BLaER1 (cell line): ENCODE measurements at regions not wholly inside any gene's neighbourhood (a gene's known extent, or its start where the extent isn't known, plus 50 kb on each side); places are given as distances from the start of the nearest gene placed in this dataset.

Experiments used
- H3K27ac ChIP-seq: shearing (Covaris generic); formaldehyde crosslinking; 2 replicates; pipeline ENCODE4 v1.8.1; 2022
- H3K27me3 ChIP-seq: shearing (Covaris generic); formaldehyde crosslinking; 2 replicates; pipeline ENCODE4 v1.8.1; 2022
- H3K36me3 ChIP-seq: shearing (Covaris generic); formaldehyde crosslinking; 2 replicates; pipeline ENCODE4 v1.8.1; 2022
- H3K4me1 ChIP-seq: shearing (Covaris generic); formaldehyde crosslinking; 2 replicates; pipeline ENCODE4 v1.8.1; 2022
- H3K4me2 ChIP-seq: shearing (Covaris generic); formaldehyde crosslinking; 2 replicates; pipeline ENCODE4 v1.8.1; 2022
- H3K4me3 ChIP-seq: shearing (Covaris generic); formaldehyde crosslinking; 2 replicates; pipeline ENCODE4 v1.8.1; 2022
- H3K9ac ChIP-seq: shearing (Covaris generic); formaldehyde crosslinking; 2 replicates; pipeline ENCODE4 v1.8.1; 2022
- H3K9me3 ChIP-seq: shearing (Covaris generic); formaldehyde crosslinking; 2 replicates; pipeline ENCODE4 v1.8.1; 2022
- H4K20me1 ChIP-seq: shearing (Covaris generic); formaldehyde crosslinking; 2 replicates; pipeline ENCODE4 v1.8.1; 2022
- Cebpa-rat ChIP-seq: shearing (Covaris generic); IDR thresholded peaks from 2 replicates; pipeline ENCODE4 v1.8.1; 2022

DNA sequence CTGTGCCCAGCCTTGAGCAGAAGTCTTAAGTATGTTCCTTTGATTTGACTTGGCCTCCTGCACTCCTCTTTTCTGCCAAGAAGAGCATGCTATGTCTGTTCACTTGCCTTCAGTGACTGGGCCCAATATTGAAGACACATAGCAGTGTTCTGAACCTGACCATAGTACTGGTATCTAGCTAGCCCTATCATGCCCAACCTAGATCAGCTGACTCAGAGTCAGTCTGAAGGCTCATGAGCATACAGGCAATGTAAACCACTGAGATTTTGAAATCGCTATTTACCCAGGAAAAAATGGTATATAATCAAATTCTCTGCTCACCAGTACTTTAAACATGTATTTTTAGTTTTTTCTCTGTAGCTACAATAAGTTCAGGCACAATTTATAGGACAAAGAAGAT, 129.4 kb downstream of the TANC2 start:
- Histone ChIP-seq H3K27ac (no peak overlapping the region), H3K4me1 (0 out of 2 replicates have a peak, but pooled peaks cover 5% of the 10 kb centered on the region)
- no peak for TF ChIP-seq Cebpa-rat

GRCh38 chr17:63095879-63096278, 129.8 kb downstream of the TANC2 start:
- no peaks in the 10 kb centered on the region; the same call in 1 of the 2 replicates for H3K9me3 ChIP-seq
- TF ChIP-seq Cebpa-rat = no peak
- H3K4me2 ChIP-seq = no peak overlapping the region
- no peaks in the 10 kb centered on the region for H3K27me3 ChIP-seq
- H4K20me1 ChIP-seq = no peaks in the 10 kb centered on the region
- 0 out of 2 replicates have a peak, but pooled peaks cover 5% of the 10 kb centered on the region for H3K4me1 ChIP-seq
- no peak overlapping the region for H3K4me3 ChIP-seq
- no peak overlapping the region for H3K9ac ChIP-seq
- H3K36me3 ChIP-seq = no peaks in the 10 kb centered on the region
- H3K27ac ChIP-seq = no peak overlapping the region

More for the DNA sequence above, 129.4 kb downstream of the TANC2 start:
- Histone ChIP-seq H3K9ac (no peak overlapping the region), H3K4me3 (no peak overlapping the region), H3K4me2 (no peak overlapping the region), H3K36me3 (no peaks in the 10 kb centered on the region), H4K20me1 (no peaks in the 10 kb centered on the region), H3K9me3 (no peaks in the 10 kb centered on the region; the same call in 1 of the 2 replicates), H3K27me3 (no peaks in the 10 kb centered on the region)

DNA sequence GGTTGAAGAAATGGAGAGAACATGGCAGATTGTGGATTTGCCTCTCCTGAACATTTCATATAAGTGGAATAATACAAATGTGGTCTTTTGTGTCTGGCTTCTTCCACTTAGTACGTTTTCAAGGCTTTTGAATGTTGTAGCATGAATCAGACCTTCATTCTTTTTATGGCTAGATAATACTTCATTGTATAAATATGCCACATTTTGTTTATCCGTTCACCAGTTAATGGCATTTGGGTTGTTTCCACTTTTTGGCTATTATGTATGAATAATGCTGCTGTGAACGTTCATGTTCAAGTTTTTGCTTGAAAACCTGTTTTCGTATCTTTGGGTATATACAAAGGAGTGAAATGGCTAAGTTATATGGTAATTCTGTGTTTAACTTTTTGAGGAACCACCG, 130.4 kb downstream of the TANC2 start:
- no peaks in the 10 kb centered on the region for H3K27me3 ChIP-seq
- H3K27ac ChIP-seq = no peak overlapping the region
- no peak overlapping the region for H3K9ac ChIP-seq
- H3K4me3 ChIP-seq = no peak overlapping the region
- no peaks in the 10 kb centered on the region for H3K36me3 ChIP-seq
- H4K20me1 ChIP-seq = no peaks in the 10 kb centered on the region
- no peak for TF ChIP-seq Cebpa-rat
- H3K9me3 ChIP-seq = no peaks in the 10 kb centered on the region; the same call in 1 of the 2 replicates
- H3K4me1 ChIP-seq = 0 out of 2 replicates have a peak, but pooled peaks cover 5% of the 10 kb centered on the region
- H3K4me2 ChIP-seq = no peak overlapping the region

- H3K4me1 ChIP-seq = 0 out of 2 replicates have a peak, but pooled peaks cover 5% of the 10 kb centered on the region
- peaks cover 3% of the 10 kb centered on the region; the same call in 1 of the 2 replicates for H3K36me3 ChIP-seq
- no peak overlapping the region for H3K4me3 ChIP-seq
- H3K27me3 ChIP-seq = no peaks in the 10 kb centered on the region
- H4K20me1 ChIP-seq = no peaks in the 10 kb centered on the region
- TF ChIP-seq Cebpa-rat = no peak
- no peak overlapping the region for H3K27ac ChIP-seq
- no peak overlapping the region for H3K9ac ChIP-seq
- H3K9me3 ChIP-seq = no peaks in the 10 kb centered on the region
- H3K4me2 ChIP-seq = no peak overlapping the region
Observed at GRCh38 chr17:63099425-63099824, 133.4 kb downstream of the TANC2 start.

DNA sequence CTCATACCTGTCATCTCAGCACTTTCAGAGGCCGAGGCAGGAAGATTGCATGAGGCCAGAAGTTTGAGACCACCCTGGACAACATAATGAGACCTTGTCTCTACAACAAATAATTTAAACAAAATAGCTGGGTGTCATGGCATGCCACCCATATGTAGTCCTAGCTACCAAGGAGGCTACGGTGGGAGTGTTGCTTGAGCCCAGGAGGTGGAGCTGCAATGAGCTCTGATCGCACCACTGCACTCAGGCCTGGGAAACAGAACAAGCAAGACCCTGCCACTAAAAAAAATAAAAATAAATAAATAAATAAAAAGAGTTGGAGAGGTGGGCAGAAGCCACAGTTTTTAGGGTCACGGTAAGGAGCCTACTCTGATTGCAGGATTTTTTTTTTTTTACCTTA, 136.0 kb downstream of the TANC2 start:
- TF ChIP-seq Cebpa-rat = no peak
- Histone ChIP-seq H3K4me2 (no peak overlapping the region), H3K4me1 (0 out of 2 replicates have a peak, but pooled peaks cover 5% of the 10 kb centered on the region), H3K9me3 (no peaks in the 10 kb centered on the region), H3K9ac (no peak overlapping the region), H3K36me3 (peaks cover 3% of the 10 kb centered on the region; the same call in 1 of the 2 replicates), H3K27me3 (no peaks in the 10 kb centered on the region), H3K27ac (no peak overlapping the region), H3K4me3 (no peak overlapping the region), H4K20me1 (no peaks in the 10 kb centered on the region)

- no peak overlapping the region for H3K4me3 ChIP-seq
- no peak overlapping the region for H3K27ac ChIP-seq
- H3K9me3 ChIP-seq = no peaks in the 10 kb centered on the region
- H3K4me2 ChIP-seq = no peak overlapping the region
- TF ChIP-seq Cebpa-rat = no peak
- no peaks in the 10 kb centered on the region for H3K27me3 ChIP-seq
- H3K4me1 ChIP-seq = no peaks in the 10 kb centered on the region
- H4K20me1 ChIP-seq = no peaks in the 10 kb centered on the region
- H3K36me3 ChIP-seq = peaks cover 3% of the 10 kb centered on the region; the same call in 1 of the 2 replicates
- no peak overlapping the region for H3K9ac ChIP-seq
Observed at GRCh38 chr17:63106050-63106449, 140.0 kb downstream of the TANC2 start.

DNA sequence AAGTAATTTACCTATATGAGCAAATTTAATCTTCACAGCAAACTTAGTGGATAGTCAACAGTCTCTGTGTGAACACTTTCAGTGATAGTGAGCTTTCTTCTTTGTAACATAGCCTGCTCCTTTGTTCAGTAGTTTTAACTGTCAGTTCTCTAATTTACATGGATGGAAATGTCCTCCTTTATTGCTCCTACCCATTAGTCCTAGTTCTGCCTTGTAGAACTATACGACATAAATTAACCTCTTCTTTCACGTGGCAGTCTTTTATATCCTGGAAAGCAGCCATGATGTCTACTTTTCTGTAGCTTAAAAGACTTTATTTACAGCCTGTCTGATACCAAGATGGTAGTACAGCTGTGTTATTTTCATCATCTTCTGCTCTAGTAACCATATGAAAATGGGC, 143.6 kb downstream of the TANC2 start:
- Histone ChIP-seq H3K9ac (no peak overlapping the region), H3K4me1 (no peaks in the 10 kb centered on the region)

DNA sequence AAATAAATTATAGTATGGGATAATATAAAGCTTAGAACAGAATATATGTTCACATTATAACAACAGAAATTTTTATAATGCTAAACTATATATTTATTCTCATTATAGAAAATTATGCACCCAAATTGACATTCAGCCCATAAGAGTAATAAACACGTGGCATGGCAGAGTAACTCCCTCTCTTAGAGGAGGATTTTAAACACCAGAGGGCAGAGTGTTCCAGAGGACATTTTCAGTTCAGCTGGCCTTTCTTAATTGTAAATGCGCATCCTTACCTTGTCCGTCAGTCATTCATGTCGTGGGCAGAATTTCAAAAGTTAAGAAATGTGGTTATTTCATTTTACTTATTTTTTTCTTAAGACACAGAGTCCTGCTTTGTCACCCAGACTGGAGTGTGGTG, 147.1 kb downstream of the TANC2 start:
- no peaks in the 10 kb centered on the region for H3K36me3 ChIP-seq
- no peak overlapping the region for H3K27ac ChIP-seq
- TF ChIP-seq Cebpa-rat = no peak
- H3K27me3 ChIP-seq = no peaks in the 10 kb centered on the region
- no peak overlapping the region for H3K4me3 ChIP-seq
- H3K4me2 ChIP-seq = no peak overlapping the region
- H3K9ac ChIP-seq = no peak overlapping the region
- no peaks in the 10 kb centered on the region for H3K9me3 ChIP-seq
- no peaks in the 10 kb centered on the region for H4K20me1 ChIP-seq
- no peaks in the 10 kb centered on the region for H3K4me1 ChIP-seq

More for the DNA sequence above, 143.6 kb downstream of the TANC2 start:
- no peak overlapping the region for H3K4me3 ChIP-seq
- H3K4me2 ChIP-seq = no peak overlapping the region
- H3K27me3 ChIP-seq = no peaks in the 10 kb centered on the region
- H4K20me1 ChIP-seq = no peaks in the 10 kb centered on the region
- no peak overlapping the region for H3K27ac ChIP-seq
- no peak for TF ChIP-seq Cebpa-rat
- no peaks in the 10 kb centered on the region for H3K9me3 ChIP-seq
- H3K36me3 ChIP-seq = no peaks in the 10 kb centered on the region

- no peaks in the 10 kb centered on the region for H3K4me1 ChIP-seq
- H3K36me3 ChIP-seq = no peaks in the 10 kb centered on the region
Observed at GRCh38 chr17:63116228-63116627, 150.2 kb downstream of the TANC2 start.

GRCh38 chr17:63116967-63117830, 151.2 kb downstream of the TANC2 start:
- no peaks in the 10 kb centered on the region for H4K20me1 ChIP-seq
- no peaks in the 10 kb centered on the region for H3K27me3 ChIP-seq
- TF ChIP-seq Cebpa-rat = no peak

More at GRCh38 chr17:63116228-63116627, 150.2 kb downstream of the TANC2 start:
- no peaks in the 10 kb centered on the region for H3K27me3 ChIP-seq
- H3K4me3 ChIP-seq = no peak overlapping the region
- H3K9ac ChIP-seq = no peak overlapping the region
- H3K4me2 ChIP-seq = no peak overlapping the region
- H3K9me3 ChIP-seq = no peaks in the 10 kb centered on the region
- H4K20me1 ChIP-seq = no peaks in the 10 kb centered on the region
- no peak overlapping the region for H3K27ac ChIP-seq
- TF ChIP-seq Cebpa-rat = no peak

More at GRCh38 chr17:63116967-63117830, 151.2 kb downstream of the TANC2 start:
- Histone ChIP-seq H3K4me3 (no peak overlapping the region), H3K27ac (no peak overlapping the region), H3K9me3 (no peaks in the 10 kb centered on the region), H3K4me2 (no peak overlapping the region), H3K36me3 (no peaks in the 10 kb centered on the region), H3K4me1 (no peaks in the 10 kb centered on the region), H3K9ac (no peak overlapping the region)
